Hepatocyte (in vitro differentiated cells): ENCODE measurements at regions not wholly inside any gene's neighbourhood (a gene's known extent, or its start where the extent isn't known, plus 50 kb on each side); places are given as distances from the start of the nearest gene placed in this dataset.

Source experiments
- CTCF ChIP-seq: fragments of 200-600 bp; sonication (generic); IDR thresholded peaks from 2 replicates; pipeline ENCODE4 v1.5.1; 2016; ENCODE audit warnings: antibody characterized with exemption, mild to moderate bottlenecking; ENCODE audit not compliant: poor library complexity
- EZH2 ChIP-seq: fragments of 200-600 bp; sonication (generic); IDR thresholded peaks from 2 replicates; pipeline ENCODE4 v1.6.1; 2016; ENCODE audit warnings: antibody characterized with exemption, mild to moderate bottlenecking, borderline replicate concordance
- EZH2phosphoT487 ChIP-seq: fragments of 200-600 bp; sonication (generic); IDR thresholded peaks from one replicate; pipeline ENCODE4 v1.6.1; 2018; ENCODE audit warnings: antibody characterized with exemption, mild to moderate bottlenecking, low read depth, moderate library complexity; ENCODE audit not compliant: unreplicated experiment, severe bottlenecking

DNA sequence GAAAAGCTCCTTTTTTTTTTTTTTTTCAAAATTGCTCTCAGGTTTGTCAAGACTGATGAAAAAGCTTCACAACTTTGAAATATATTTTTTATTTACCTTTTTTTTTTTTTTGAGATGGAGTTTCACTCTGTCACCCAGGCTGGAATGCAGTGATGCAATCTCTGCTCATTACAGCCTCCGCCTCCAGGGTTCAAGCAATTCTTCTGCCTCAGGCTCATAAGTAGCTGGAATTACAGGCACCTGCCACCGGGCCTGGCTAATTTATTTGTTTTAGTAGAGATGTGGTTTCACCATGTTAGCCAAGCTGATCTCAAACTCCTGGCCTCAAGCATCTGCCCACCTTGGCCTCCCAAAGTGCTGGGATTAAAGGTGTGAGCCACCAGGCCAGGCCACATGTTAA, 1515.0 kb downstream of the OTOL1 start:
- TF ChIP-seq CTCF (no peak), EZH2phosphoT487 (no peak), EZH2 (no peak)
